HepG2 (cell line): ENCODE measurements at regions not wholly inside any gene's neighbourhood (a gene's known extent, or its start where the extent isn't known, plus 50 kb on each side); places are given as distances from the start of the nearest gene placed in this dataset.

Experiments
- ARNTL ChIP-seq: sonication (generic); formaldehyde crosslinking; IDR thresholded peaks from 2 replicates; pipeline ENCODE4 v1.4.0; 2020; ENCODE audit warnings: mild to moderate bottlenecking, missing genetic modification reagents
- ELF4 ChIP-seq: sonication (generic); formaldehyde crosslinking; IDR thresholded peaks from 2 replicates; pipeline ENCODE4 v1.5.0; 2020; ENCODE audit warnings: missing genetic modification reagents, mild to moderate bottlenecking, moderate library complexity, borderline replicate concordance
- FOXJ3 ChIP-seq: sonication (generic); formaldehyde crosslinking; IDR thresholded peaks from 2 replicates; pipeline ENCODE4 v1.4.0; 2020; ENCODE audit warnings: missing genetic modification reagents, mild to moderate bottlenecking, borderline replicate concordance
- GATAD1 ChIP-seq: IDR thresholded peaks from 2 replicates; pipeline ENCODE4 v1.6.1; 2016; ENCODE audit warnings: missing genetic modification reagents, missing compliant biosample characterization
- HNF1A ChIP-seq, 2 experiments: sonication (generic) in 1 of 2; formaldehyde crosslinking in 1 of 2; IDR thresholded peaks; 2 replicates each; pipeline versions ENCODE4 v1.4.0 to v1.6.1; 2016 to 2020; ENCODE audit warnings: borderline replicate concordance in 1 of 2, low read depth in 1 of 2, mild to moderate bottlenecking in 1 of 2, missing genetic modification reagents in 1 of 2
- MYC ChIP-seq: sonication (generic); formaldehyde crosslinking; IDR thresholded peaks from 2 replicates; pipeline ENCODE4 v1.9.0; 2021; ENCODE audit warnings: missing genetic modification reagents, borderline replicate concordance
- NFE2 ChIP-seq: sonication (generic); formaldehyde crosslinking; IDR thresholded peaks from 2 replicates; pipeline ENCODE4 v1.4.0; 2020; ENCODE audit warnings: missing genetic modification reagents
- PAF1 ChIP-seq: IDR thresholded peaks from 2 replicates; pipeline ENCODE4 v1.6.1; 2016; ENCODE audit warnings: missing genetic modification reagents, missing compliant biosample characterization
- PHF20 ChIP-seq: sonication (generic); formaldehyde crosslinking; IDR thresholded peaks from 2 replicates; pipeline ENCODE4 v1.5.0; 2020; ENCODE audit warnings: mild to moderate bottlenecking, missing genetic modification reagents
- PPARG ChIP-seq: conservative IDR thresholded peaks from 2 replicates; pipeline ENCODE4 v1.6.1; 2016; ENCODE audit warnings: missing biosample characterization, missing genetic modification reagents
- RAD21 ChIP-seq: fragments of 450-650 bp; formaldehyde crosslinking; IDR thresholded peaks from 2 replicates; pipeline ENCODE4 v1.5.0; 2020; ENCODE audit warnings: mild to moderate bottlenecking
- SOX13 ChIP-seq, 3 experiments: fragments of 450-650 bp in 1 of 3; sonication (generic) in 1 of 3; formaldehyde crosslinking in 1 of 3; IDR thresholded peaks in 2 of 3; conservative IDR thresholded peaks in 1 of 3; 2 replicates each; pipeline versions ENCODE4 v1.5.0 to v1.6.1; 2016 to 2020; ENCODE audit warnings: antibody characterized with exemption in 1 of 3, mild to moderate bottlenecking in 1 of 3, missing compliant biosample characterization in 1 of 3, missing genetic modification reagents in 1 of 3, moderate library complexity in 1 of 3
- ZNF225 ChIP-seq: sonication (generic); formaldehyde crosslinking; IDR thresholded peaks from 2 replicates; pipeline ENCODE4 v1.4.0; 2020; ENCODE audit warnings: mild to moderate bottlenecking, missing genetic modification reagents
- TF ChIP-seq, protein P1 (sequence below): sonication (generic); formaldehyde crosslinking; IDR thresholded peaks from 2 replicates; pipeline ENCODE4 v1.4.0; 2020; ENCODE audit warnings: missing genetic modification reagents
- TF ChIP-seq, protein P2 (sequence below): sonication (generic); formaldehyde crosslinking; IDR thresholded peaks from 2 replicates; pipeline ENCODE4 v1.5.0; 2020; ENCODE audit warnings: missing genetic modification reagents
- TF ChIP-seq, protein P3 (sequence below), 2 experiments: fragments of 450-650 bp in 1 of 2; sonication (generic) in 1 of 2; formaldehyde crosslinking; IDR thresholded peaks; 2 replicates each; pipeline versions ENCODE4 v1.5.0 to v1.8.0; 2020 to 2022; ENCODE audit warnings: mild to moderate bottlenecking in 1 of 2, missing genetic modification reagents in 1 of 2

DNA sequence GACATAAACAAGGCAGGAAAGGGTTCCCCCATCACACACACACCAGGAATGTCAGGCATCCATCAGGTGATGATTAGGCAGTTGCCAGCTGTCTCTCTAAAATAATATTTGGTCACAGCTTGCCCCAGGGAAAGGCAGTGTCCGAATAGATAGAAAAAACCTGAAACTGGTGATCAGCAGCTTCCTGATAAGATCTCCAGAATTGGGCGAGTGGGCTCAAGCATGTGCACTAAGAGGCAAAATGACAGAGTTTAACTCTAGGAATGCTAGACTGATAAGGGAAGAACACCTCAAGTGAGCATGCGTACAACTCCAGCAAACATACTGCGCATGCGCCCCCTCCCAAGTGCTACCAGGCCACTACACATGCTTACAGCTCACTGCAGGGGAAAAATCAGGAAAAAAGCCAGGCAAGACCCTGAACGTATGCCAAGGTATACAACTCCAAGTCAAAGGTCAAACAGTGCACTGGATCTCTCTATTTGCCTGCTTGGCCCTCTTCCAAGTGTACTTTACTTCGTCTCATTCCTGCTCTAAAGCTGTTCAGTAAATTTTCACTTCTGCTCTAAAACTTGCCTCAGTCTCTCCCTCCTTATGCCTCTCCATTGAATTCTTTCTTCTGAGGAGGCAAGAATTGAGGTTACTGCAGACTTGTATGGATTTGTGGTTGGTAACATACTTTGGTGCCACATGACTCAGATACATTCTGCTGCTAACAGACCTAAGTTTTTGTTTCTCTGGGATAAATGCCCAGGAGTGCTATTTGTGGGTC lies 73.5 kb upstream of the VASH1 start (continued):
- TF ChIP-seq HNF1A (IDR thresholded peaks at IDR 0.05; ENCODE audit: low read depth) (no peak), HNF1A (CRISPR knock-in tag; IDR thresholded peaks at IDR 0.05; ENCODE audit: borderline replicate concordance) (peak; percentile 57; the same call in 1 of the 2 replicates), NFE2 (CRISPR knock-in tag) (no peak), GATAD1 (CRISPR knock-in tag) (0 out of 2 replicates have a peak, but pooled peaks have one; percentile 24), ELF4 (CRISPR knock-in tag) (no peak), ARNTL (CRISPR knock-in tag) (peak; percentile 43; the same call in 1 of the 2 replicates), ZNF225 (CRISPR knock-in tag) (no peak), PHF20 (0 out of 2 replicates have a peak, but pooled peaks have one; percentile 21), RAD21 (CRISPR knock-in tag) (no peak), PAF1 (CRISPR knock-in tag) (no peak), SOX13 (IDR thresholded peaks at IDR 0.05) (0 out of 2 replicates have a peak, but pooled peaks have one; percentile 21), SOX13 (CRISPR knock-in tag; conservative IDR thresholded peaks at IDR 0.05 in 1 of 2, IDR thresholded peaks at IDR 0.05 in 1 of 2) (peak in 1 of 2 experiments; percentile 61; a peak in 2 of 4 replicates), FOXJ3 (CRISPR knock-in tag) (peak; percentile 40; the same call in 1 of the 2 replicates), PPARG (CRISPR knock-in tag) (peak; percentile 60; the same call in 1 of the 2 replicates), MYC (CRISPR knock-in tag) (peak; percentile 55; the same call in 1 of the 2 replicates)
- TF ChIP-seq, protein P1, sequence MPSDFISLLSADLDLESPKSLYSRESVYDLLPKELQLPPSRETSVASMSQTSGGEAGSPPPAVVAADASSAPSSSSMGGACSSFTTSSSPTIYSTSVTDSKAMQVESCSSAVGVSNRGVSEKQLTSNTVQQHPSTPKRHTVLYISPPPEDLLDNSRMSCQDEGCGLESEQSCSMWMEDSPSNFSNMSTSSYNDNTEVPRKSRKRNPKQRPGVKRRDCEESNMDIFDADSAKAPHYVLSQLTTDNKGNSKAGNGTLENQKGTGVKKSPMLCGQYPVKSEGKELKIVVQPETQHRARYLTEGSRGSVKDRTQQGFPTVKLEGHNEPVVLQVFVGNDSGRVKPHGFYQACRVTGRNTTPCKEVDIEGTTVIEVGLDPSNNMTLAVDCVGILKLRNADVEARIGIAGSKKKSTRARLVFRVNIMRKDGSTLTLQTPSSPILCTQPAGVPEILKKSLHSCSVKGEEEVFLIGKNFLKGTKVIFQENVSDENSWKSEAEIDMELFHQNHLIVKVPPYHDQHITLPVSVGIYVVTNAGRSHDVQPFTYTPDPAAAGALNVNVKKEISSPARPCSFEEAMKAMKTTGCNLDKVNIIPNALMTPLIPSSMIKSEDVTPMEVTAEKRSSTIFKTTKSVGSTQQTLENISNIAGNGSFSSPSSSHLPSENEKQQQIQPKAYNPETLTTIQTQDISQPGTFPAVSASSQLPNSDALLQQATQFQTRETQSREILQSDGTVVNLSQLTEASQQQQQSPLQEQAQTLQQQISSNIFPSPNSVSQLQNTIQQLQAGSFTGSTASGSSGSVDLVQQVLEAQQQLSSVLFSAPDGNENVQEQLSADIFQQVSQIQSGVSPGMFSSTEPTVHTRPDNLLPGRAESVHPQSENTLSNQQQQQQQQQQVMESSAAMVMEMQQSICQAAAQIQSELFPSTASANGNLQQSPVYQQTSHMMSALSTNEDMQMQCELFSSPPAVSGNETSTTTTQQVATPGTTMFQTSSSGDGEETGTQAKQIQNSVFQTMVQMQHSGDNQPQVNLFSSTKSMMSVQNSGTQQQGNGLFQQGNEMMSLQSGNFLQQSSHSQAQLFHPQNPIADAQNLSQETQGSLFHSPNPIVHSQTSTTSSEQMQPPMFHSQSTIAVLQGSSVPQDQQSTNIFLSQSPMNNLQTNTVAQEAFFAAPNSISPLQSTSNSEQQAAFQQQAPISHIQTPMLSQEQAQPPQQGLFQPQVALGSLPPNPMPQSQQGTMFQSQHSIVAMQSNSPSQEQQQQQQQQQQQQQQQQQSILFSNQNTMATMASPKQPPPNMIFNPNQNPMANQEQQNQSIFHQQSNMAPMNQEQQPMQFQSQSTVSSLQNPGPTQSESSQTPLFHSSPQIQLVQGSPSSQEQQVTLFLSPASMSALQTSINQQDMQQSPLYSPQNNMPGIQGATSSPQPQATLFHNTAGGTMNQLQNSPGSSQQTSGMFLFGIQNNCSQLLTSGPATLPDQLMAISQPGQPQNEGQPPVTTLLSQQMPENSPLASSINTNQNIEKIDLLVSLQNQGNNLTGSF (CRISPR knock-in tag), result no peak
- TF ChIP-seq, protein P2, sequence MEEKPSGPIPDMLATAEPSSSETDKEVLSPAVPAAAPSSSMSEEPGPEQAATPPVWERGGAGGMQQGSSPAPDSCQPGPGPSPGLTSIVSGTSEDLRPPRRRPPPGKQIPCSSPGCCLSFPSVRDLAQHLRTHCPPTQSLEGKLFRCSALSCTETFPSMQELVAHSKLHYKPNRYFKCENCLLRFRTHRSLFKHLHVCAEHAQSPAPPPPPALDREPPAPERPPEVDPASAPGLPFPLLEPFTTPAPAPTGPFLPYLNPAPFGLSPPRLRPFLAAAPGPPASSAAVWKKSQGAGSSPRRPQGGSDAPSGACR (CRISPR knock-in tag), result no peak; the same call in 1 of the 2 replicates
- TF ChIP-seq, protein P3, sequence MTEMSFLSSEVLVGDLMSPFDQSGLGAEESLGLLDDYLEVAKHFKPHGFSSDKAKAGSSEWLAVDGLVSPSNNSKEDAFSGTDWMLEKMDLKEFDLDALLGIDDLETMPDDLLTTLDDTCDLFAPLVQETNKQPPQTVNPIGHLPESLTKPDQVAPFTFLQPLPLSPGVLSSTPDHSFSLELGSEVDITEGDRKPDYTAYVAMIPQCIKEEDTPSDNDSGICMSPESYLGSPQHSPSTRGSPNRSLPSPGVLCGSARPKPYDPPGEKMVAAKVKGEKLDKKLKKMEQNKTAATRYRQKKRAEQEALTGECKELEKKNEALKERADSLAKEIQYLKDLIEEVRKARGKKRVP (CRISPR knock-in tag; IDR thresholded peaks at IDR 0.05), result no peak
